PC-9 (cell line): ENCODE measurements at regions not wholly inside any gene's neighbourhood (a gene's known extent, or its start where the extent isn't known, plus 50 kb on each side); places are given as distances from the start of the nearest gene placed in this dataset.

Source experiments
- CTCF ChIP-seq: fragments of 200-600 bp; sonication (generic); conservative IDR thresholded peaks from 2 replicates; pipeline ENCODE4 v1.6.1; 2017; ENCODE audit warnings: mixed run types, antibody characterized with exemption, mild to moderate bottlenecking, moderate library complexity
- EZH2 ChIP-seq: fragments of 200-600 bp; sonication (generic); IDR thresholded peaks from 2 replicates; pipeline ENCODE4 v1.8.0; 2017; ENCODE audit warnings: antibody characterized with exemption, low read depth

DNA sequence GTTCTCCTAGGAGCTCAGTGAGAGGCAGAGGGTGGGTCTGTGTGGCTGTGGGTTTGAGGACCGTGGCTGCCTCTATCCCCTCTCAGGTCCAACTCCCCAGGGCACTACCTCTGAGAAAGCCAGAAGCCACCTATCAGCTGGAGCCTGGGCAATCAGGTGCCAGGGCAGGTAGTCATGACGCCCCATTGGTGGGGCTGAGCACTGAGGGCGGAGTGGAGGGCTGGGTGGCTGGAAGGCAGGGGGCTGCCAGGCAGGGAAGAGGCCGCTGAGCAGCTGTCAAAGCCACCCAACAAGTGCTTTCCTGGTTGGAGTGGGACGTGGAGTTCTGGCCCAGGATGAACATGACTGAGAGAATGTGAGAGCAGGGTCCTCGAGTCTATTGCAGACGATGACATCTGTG is 164.9 kb upstream of the AJAP1 start:
- TF ChIP-seq CTCF (no peak), EZH2 (no peak)
